ENCODE measurements at regions not wholly inside any gene's neighbourhood (a gene's known extent, or its start where the extent isn't known, plus 50 kb on each side); places are given as distances from the start of the nearest gene placed in this dataset.
A peak's percentile ranks its signal among the peaks of the same experiment; 100 is the strongest.
"Not testable (repeated sequence)": the region's sequence is repeated elsewhere in the genome, so short reads cannot be mapped to it uniquely, and the experiment has no call there.

DNA sequence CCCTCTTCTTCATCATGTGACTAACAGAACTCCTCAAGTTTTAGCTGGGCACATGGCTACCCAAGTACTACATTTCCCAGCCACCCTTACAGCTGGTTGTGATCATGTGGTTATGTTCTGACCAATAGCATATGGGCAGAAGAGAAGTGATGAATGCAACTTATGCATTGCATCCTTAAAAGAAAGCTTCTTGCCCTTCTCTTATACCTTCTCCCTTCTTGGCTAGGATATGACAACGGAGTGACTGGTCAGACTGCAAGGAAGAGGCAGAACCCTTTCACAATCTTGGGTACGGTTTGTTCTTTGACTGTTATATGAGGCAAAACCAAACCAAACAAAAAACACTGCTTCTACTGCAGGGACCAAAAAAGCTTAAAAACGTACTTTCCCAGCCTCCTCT is 66.5 kb upstream of the MAX start:
- H3K36me3 ChIP-seq, result no peaks in the 10 kb centered on the region
- H4K20me1 ChIP-seq, result no peaks in the 10 kb centered on the region
- H3K27me3 ChIP-seq, result 0 out of 22 replicates have a peak, but pooled peaks cover 0 to 4% (median 0%) of the 10 kb centered on the region in 11 experiments
- no peak overlapping the region for H3K9ac ChIP-seq
- TF ChIP-seq Cebpa-rat (IDR thresholded peaks at IDR 0.05), result no peak
- no peaks in the 10 kb centered on the region for H3K9me3 ChIP-seq (replicated peaks in 1 of 11)
- H3K27ac ChIP-seq, result no peak overlapping the region
- peaks cover 0 to 14% (median 0%) of the 10 kb centered on the region in 10 experiments; a peak in 6 of 20 replicates for H3K4me1 ChIP-seq
- no peak overlapping the region for H3K4me3 ChIP-seq
- H3K4me2 ChIP-seq, result no peak overlapping the region

DNA sequence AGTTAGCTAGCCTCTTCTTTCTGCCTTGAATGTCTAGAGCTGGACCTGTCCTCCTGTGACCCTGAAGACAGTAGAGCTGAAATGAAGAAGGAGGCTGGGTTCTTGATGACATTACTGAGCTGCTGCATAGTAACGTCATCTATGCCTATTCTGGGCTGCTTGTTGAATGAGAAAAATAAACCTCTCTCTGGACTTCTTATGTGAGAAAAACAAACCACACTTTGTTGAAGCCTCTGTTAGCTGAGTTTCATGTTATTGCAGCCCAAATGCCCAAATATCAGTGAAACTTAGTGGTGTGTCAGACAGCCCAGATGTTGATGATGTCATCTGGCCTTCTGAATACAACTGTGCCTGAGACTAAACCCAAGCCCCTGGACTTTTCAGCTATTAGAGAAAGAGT is 67.0 kb upstream of the MAX start:
- no peaks in the 10 kb centered on the region for H3K36me3 ChIP-seq
- H3K4me3 ChIP-seq, result no peak overlapping the region
- no peak overlapping the region for H3K4me2 ChIP-seq
- H3K4me1 ChIP-seq, result peaks cover 0 to 14% (median 2%) of the 10 kb centered on the region in 10 experiments; a peak in 10 of 20 replicates
- 0 out of 22 replicates have a peak, but pooled peaks cover 0 to 4% (median 0%) of the 10 kb centered on the region in 11 experiments for H3K27me3 ChIP-seq
- no peak overlapping the region for H3K9ac ChIP-seq
- no peaks in the 10 kb centered on the region for H3K9me3 ChIP-seq (replicated peaks in 1 of 11)
- TF ChIP-seq Cebpa-rat (IDR thresholded peaks at IDR 0.05), result no peak
- H3K27ac ChIP-seq, result no peak overlapping the region
- H4K20me1 ChIP-seq, result no peaks in the 10 kb centered on the region

GRCh38 chr14:65170318-65170717 is 68.0 kb upstream of the MAX start:
- Histone ChIP-seq H3K4me1 (peaks cover 0 to 14% (median 4%) of the 10 kb centered on the region in 10 experiments; a peak in 10 of 20 replicates), H3K4me3 (no peak overlapping the region), H4K20me1 (no peaks in the 10 kb centered on the region), H3K4me2 (0 out of 22 replicates have a peak overlapping the region, but pooled peaks of 1 of the 11 experiments have one; percentile 3), H3K9ac (no peak overlapping the region), H3K27ac (no peak overlapping the region), H3K9me3 (replicated peaks in 1 of 11) (no peaks in the 10 kb centered on the region), H3K27me3 (0 out of 22 replicates have a peak, but pooled peaks cover 0 to 4% (median 0%) of the 10 kb centered on the region in 11 experiments), H3K36me3 (no peaks in the 10 kb centered on the region)
- TF ChIP-seq Cebpa-rat (IDR thresholded peaks at IDR 0.05), result no peak

- Histone ChIP-seq H3K27me3 (0 out of 22 replicates have a peak, but pooled peaks cover 0 to 4% (median 0%) of the 10 kb centered on the region in 11 experiments), H3K27ac (no peak overlapping the region), H3K9ac (no peak overlapping the region), H4K20me1 (no peaks in the 10 kb centered on the region), H3K4me1 (peaks cover 0 to 14% (median 4%) of the 10 kb centered on the region in 10 experiments; a peak in 10 of 20 replicates), H3K4me3 (no peak overlapping the region), H3K4me2 (peak overlapping the region in 3 of 11 experiments; percentile 3 to 33 (median 6); a peak in 2 of 22 replicates), H3K36me3 (no peaks in the 10 kb centered on the region), H3K9me3 (replicated peaks in 1 of 11) (no peaks in the 10 kb centered on the region)
- no peak for TF ChIP-seq Cebpa-rat (IDR thresholded peaks at IDR 0.05)
Observed at GRCh38 chr14:65170768-65171507, 68.6 kb upstream of the MAX start.

- TF ChIP-seq Cebpa-rat (IDR thresholded peaks at IDR 0.05), result no peak
Observed at GRCh38 chr14:65173973-65174693, 71.8 kb upstream of the MAX start.

DNA sequence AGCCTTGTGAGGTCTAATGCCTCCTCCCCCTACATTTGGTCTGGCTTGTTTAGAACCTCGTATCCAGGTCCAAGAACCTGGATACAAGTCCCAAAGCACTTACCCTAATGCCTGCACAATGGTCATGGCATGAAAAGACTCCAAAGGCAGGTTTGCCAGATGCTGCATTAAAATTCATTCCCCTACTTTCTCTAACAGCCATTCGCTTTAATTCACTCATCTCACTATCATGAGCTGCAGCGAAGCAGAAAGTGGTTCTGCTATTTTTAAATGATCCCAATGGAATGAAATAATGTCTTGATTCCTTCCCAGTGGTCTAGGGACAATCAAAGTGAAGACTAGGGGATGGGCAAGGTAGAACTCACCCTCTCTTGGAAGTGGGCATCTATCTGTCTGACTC is 72.5 kb upstream of the MAX start:
- Histone ChIP-seq H3K27ac (no peak overlapping the region), H3K36me3 (no peaks in the 10 kb centered on the region), H3K4me1 (peaks cover 0 to 9% (median 0%) of the 10 kb centered on the region in 10 experiments; a peak in 8 of 20 replicates), H3K27me3 (0 out of 22 replicates have a peak, but pooled peaks cover 0 to 4% (median 0%) of the 10 kb centered on the region in 11 experiments), H3K4me2 (no peak overlapping the region), H4K20me1 (no peaks in the 10 kb centered on the region), H3K9ac (no peak overlapping the region), H3K9me3 (replicated peaks in 1 of 11) (no peaks in the 10 kb centered on the region), H3K4me3 (no peak overlapping the region)
- TF ChIP-seq Cebpa-rat (IDR thresholded peaks at IDR 0.05), result no peak

More at GRCh38 chr14:65173973-65174693, 71.8 kb upstream of the MAX start:
- Histone ChIP-seq H3K27ac (no peak overlapping the region), H3K36me3 (no peaks in the 10 kb centered on the region), H3K27me3 (0 out of 22 replicates have a peak, but pooled peaks cover 0 to 4% (median 0%) of the 10 kb centered on the region in 11 experiments), H3K4me2 (no peak overlapping the region), H3K9ac (no peak overlapping the region), H4K20me1 (no peaks in the 10 kb centered on the region), H3K9me3 (replicated peaks in 1 of 11) (no peaks in the 10 kb centered on the region), H3K4me3 (no peak overlapping the region), H3K4me1 (peaks cover 0 to 9% (median 0%) of the 10 kb centered on the region in 10 experiments; a peak in 8 of 20 replicates)

GRCh38 chr14:65177551-65177950 is 75.2 kb upstream of the MAX start:
- Histone ChIP-seq H4K20me1 (no peaks in the 10 kb centered on the region), H3K9me3 (replicated peaks in 1 of 11) (peaks cover 12 to 16% (median 14%) of the 10 kb centered on the region in 11 experiments), H3K4me3 (no peak overlapping the region), H3K4me1 (peaks cover 0 to 11% (median 0%) of the 10 kb centered on the region in 10 experiments; a peak in 5 of 20 replicates), H3K9ac (no peak overlapping the region), H3K4me2 (no peak overlapping the region), H3K36me3 (no peaks in the 10 kb centered on the region), H3K27ac (no peak overlapping the region), H3K27me3 (no peaks in the 10 kb centered on the region)
- no peak for TF ChIP-seq Cebpa-rat (IDR thresholded peaks at IDR 0.05)

DNA sequence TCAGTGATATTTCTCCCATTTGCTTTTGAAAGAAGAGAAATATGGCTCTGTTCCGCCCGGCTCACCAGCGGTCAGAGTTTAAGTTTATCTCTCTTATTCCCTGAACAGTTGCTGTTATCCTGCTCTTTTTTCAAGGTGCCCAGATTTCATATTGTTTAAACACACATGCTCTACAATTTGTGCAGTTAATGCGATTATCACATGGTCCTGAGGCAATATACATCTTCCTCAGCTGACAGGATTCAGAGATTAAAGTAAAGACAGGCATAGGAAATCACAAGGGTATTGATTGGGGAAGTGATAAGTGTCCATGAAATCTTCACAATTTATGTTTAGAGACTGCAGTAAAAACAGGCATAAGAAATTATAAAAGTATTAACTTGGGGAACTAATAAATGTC is 76.9 kb upstream of the MAX start:
- Histone ChIP-seq H3K9me3 (replicated peaks in 1 of 11) (peaks cover 14 to 23% (median 18%) of the 10 kb centered on the region in 11 experiments), H3K4me1 (peaks cover 0 to 11% (median 0%) of the 10 kb centered on the region in 10 experiments; a peak in 5 of 20 replicates)
- H3K9ac ChIP-seq, H3K27ac ChIP-seq, H4K20me1 ChIP-seq, H3K4me2 ChIP-seq, H3K36me3 ChIP-seq, H3K27me3 ChIP-seq, H3K4me3 ChIP-seq: not testable (repeated sequence)

All from BLaER1 treated with 17β-estradiol and CSF1 and Interleukin-3, amounts not matched to agents 10 nM and 100 nM (cell line).